NCI-H2227 treated with DMSO at 0.1 percent for 48 hours (cell line): ENCODE measurements at regions not wholly inside any gene's neighbourhood (a gene's known extent, or its start where the extent isn't known, plus 50 kb on each side); places are given as distances from the start of the nearest gene placed in this dataset.
A peak's percentile ranks its signal among the peaks of the same experiment; 100 is the strongest.

Experiments
- DNase-seq: peaks from one replicate; lab custom pipeline; 2025; lab: John Stamatoyannopoulos, UW

DNA sequence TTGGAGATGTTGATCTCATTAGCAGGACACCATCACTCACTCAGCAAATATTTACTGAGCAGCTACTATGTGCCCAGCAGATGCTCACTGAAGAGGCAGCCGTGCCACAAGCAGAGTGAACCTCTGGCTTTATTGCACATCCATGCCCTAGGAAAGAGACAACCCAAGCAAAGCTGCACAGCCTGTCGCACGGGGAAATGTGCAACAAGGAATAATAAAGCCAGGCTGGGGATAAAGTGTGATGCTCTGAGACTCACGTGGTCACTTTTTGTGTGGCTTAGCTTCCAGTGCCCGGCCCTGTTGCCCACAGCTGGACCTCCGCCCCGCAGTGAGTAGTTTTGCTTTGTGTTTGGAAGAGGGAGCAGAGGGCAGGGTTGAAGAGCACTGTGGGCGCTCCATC, 130.4 kb upstream of the CDH4 start:
- no peak for DNase-seq

DNA sequence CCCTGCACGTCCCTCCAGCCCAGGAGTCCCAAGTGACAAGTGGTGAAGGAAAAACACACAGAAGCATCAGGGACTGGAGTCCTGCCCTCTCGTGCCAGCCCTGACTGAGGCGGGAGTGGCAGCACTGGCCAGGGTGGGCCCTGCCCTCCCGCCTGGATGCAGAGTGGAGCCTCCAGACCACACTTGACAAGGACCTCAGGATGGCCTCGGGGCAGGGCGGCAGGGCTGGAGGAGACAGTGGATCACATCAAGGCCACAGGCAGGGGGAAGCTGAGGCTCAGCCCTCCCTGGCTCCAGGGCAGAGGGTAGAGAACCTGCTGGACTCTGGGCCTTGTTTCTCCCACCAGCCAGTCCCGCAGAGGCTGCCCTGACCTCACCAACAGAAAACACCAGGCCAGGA, 128.8 kb upstream of the CDH4 start:
- no peak for DNase-seq

DNA sequence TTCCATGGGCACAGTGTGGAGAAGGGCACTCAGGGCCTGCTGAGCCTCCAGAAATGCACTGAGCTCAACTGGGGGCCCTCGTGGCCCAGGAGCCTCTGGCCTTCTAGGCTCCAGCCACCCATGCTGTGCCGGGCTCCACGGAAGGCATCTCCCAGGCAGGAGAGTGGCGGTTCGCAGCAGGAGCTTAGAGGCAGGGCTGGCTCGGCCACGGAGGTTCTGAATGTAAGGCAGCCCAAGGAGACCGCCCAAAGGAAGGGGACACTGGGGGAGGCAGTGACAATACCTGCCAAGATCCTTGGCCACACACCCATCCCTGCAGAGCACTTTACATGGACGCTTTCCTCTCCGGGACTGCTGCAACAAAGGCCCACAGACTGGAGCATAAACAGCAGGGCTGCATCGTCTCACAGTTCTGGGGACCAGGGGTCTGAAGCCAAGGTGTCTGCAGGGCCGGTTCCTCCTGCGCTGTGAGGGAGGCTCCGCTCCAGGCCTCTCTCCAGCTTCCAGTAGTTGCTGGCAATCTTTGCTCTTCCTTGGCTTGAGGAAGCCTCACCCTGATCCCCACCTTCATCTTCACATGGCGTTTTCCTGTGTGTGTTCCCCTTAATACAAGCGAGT, 128.2 kb upstream of the CDH4 start:
- DNase-seq = no peak

DNA sequence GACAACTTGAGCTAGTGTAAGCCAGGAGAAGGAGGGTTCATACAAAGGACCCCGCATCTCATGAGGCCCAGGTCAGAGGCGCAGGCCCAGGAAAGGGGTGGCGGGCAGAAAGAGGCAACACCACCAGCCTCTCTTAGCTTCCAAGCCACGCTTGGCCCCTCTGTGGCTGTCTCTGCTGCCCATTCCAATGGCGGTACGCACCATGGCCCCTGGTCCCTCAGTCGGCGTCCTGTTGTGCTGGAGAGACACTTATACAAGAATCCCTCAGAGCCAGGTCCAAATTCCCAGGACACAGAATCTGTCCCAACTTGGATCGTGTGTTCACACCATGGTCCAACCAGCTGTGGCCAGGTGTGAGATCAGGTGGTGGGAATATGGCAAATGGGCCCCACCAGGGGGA, 127.0 kb upstream of the CDH4 start:
- no peak for DNase-seq

DNA sequence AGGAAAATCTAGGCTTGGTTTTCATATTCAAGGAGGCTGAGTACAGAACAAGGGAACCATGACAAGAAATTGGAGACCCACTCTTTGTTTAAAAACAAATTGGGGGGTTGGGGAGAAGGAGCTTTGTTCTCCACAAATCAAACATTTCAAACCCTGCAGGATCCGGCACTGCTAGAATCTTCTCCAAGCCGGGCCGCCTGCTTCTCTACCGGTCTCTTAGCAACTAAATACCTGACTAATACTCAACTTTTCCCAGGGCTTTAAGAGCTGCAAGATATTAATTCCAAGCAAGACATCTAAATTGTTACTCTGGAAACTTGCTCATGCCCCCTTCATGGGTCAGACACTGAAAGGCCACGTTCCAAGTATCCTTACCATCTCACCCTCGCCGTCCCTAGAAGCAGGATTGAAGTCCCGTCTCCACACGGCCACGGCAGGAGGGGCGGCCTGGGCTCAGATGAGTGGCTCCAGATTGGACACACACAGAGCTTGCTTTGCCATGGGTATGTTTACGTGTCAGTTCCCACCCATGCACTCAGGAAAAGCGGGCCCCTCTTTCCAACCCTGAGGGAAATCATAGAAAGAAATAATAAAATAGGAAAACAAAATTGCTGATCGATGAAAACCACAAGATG, 126.4 kb upstream of the CDH4 start:
- no peak for DNase-seq

DNA sequence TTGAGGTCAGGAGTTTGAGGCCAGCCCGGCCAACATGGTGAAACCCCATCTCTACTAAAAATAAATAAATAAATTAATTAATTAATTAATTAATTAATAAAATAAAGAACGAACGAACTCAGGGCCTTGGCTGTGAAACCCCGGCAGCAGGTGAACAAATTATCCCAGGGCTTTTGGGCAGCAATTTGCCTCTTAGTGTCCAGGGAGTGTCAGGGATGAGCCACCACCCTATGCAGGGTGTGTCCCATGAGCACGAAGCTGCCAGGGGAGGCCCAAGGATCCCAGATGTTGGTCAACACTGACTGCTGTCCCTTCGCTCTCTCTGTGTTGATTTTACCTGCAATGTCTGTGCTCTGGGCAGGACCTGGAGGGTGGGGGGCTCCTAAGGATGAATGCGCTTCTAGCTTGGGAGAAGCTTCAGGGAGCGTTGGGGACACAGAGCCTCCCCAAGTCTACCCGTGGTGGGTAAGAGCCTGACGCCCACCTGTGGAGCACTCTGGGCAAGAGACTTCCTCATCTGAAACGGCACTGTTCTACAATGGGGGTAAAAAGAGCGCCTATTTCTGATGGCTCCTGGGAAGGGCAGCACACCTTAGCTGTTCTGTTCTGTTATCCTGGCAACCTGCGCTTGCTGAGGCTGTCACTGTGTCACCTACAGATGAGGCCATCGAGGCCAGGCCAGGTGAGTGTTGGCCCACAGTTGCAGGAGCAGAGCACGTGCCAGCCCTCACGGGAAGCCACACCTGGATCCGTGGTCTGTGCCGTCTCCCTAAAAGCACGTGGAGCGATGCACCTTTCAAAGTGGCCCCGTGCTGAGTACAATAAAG, 125.5 kb upstream of the CDH4 start:
- no peak for DNase-seq

DNA sequence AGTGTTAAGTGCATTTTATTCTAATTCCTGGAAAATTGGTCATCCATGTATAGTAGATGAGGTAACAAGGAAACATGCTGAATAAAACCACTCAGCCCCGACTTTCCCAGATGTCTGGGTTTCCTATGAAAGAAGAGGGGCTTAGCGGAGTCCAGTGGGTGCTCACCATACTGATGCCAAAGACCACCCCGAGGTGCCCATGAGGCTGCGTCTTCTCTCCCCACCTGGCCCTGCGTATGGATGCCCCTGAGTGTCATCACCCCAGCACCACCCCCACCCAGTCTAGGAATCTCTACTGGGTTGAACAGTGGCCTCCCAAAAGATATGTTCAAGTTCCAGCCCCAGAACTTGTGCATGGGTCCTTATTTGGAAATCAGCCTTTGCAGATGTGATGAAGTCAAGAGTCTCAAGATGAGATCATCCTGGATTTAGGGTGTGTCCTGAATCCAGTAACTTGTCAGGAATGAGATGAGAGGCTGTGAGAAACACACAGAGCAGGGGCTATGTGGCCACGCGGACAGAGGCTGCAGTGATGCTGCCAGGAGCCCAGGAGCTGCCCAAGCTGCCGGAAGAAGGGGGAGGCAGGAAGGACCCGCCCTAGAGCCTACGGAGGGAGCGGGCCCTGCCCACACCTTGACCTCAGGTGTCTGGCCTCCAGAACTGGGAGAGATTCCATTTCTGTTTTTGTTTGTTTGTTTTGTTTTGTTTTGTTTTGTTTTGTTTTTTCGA, 124.6 kb upstream of the CDH4 start:
- DNase-seq = no peak

DNA sequence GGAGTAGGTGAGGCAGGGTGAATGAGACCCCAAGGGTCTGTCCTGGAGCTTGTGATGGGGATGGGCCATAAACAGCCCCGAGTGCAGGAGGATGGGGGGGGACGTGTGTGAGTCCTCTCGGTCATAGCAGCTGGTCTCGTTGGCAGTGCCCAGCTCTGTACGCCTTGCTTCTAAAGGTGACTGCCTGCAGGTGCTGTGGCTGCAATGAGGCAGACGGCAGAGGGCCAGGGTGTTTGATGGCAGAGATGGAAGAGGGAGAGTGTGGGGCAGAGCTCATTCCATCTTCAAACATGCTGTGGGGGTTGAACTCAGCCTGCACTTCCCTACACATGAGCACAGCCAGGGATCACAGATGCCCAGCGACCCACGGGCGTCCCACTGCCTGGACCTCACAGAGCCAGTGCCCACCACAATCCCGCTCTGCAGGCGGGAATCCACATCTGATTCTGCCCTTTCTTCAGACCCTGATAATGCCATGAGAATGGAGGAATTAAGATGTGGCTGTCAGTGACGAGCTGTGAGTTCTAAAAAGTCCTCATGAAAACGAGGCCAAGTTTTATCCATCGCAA, 123.3 kb upstream of the CDH4 start:
- DNase-seq = no peak

DNA sequence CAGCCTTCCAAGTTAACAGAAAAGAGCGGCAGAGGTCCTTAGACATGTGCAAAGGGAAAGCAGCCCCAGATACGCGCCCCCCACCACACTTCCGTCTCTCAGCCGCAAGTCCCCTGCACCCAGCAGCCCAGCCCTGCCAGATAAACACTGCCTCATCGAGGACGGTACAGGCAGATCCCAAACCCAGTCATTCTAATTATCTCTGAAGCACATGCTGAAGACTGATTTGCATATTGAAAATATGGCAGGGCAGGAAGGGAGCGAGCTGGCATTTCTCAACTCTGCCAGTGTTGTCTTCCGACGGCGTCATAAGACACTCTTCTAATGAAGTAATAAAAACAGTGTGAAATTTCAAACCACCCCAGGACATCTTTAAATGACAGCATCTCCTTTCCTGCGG, 122.8 kb upstream of the CDH4 start:
- no peak for DNase-seq

DNA sequence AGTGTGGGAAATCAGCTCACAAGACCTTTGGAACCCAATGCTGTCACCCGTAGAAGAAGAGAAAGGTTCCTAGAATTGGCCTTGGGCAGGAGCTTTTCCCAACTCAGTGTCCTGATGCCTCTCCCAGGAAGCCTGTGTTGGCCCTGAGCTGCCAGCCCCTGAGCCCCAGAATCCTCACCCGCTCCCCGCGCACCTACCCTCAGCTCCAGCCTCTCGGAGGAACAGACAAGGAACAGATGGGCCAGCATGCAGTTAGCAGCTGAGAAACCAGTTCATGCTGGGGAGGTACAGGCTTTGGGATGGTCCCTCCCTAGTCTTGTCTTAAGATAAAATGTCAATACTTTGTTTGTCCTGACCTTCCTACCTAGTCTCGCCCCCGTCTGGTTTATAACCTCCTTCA, 121.9 kb upstream of the CDH4 start:
- no peak for DNase-seq

DNA sequence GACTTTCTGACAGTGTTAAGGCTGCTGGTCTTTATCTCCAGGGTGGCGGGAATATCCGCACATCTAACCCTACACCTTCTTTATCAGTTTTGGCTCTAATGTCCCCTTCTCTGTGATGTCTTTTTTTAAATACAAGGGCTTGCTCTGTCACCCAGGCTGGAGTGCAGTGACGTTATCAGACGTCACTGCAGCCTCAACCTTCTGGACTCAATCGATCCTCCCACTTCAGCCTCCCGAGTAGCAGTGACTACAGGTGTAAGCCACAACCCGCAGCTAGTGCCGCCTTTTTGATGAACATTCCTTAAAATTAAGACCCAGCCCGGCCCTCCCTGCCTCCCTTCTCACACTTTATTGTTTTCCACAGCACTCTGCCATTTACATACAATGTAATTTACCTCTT, 120.1 kb upstream of the CDH4 start:
- DNase-seq = no peak

DNA sequence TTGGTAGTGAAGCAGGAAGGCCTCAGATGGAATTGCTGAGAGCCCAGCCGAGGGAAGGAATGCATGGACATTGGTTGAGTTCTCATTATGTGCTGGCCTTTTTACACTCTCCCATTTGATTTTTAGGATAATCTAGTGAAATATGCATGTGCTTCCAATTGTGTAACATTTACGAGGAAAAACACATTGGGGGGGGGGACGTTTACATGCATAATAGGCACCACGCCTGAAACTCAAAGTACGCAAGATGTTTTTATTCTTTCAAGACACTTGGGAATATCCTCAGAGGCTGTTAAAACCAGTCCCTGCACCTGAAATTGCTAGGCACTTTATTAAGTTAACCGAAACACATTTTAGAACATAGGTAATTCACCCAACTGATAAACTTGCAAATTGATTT, 118.5 kb upstream of the CDH4 start:
- no peak for DNase-seq

DNA sequence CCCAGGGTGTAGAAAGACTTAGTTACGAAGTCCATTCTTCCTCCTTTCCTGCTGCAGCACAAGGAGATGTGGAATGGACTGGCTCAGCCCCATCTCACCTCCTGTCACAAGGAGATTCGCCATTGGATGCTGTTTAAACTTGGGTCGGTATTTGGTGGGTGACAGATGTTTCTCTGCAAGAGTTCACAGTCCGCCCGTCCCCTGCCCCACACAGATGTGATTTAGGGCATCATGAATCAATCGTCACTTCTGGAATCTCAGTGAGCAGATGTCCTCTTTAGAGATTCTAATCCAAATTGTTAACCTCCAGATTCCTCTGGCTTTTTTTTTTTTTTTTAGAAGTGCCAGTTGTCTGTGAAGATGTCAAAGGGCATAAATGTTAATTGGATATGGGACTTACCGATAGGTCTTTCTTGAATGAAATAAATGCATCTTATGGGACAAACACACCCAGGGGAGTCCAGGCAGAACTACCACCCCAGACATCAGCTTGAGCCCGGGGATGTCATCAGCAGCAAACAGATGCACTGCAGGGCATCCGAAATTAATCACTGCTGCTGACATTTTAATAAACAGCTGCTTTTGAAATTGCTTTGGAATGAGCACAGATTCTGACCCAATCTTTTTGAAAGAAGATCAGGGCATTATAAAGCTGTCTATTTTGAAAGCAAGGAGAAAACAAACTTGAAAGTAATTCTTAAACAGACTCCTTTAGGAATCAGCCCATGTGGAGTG, 117.6 kb upstream of the CDH4 start:
- peak; percentile 4 for DNase-seq

DNA sequence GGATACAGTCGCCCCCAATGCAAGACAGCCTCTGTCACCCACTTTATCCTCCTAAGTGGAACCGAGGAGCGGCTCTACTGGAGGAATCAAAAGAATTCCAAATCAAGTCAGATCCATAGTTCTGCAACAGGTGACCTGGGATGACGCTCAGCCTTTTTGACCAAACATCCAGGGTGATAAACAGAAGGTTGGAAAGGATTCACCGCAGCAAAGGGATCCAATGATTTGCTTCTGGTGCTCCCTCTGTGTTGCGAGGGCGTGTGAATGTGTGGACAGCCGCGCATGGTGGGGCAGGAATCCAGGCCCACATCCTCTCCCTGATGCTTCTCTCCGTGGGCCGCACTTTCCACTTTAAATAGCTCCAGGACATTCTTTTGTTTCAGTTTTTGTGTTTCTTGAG, 116.8 kb upstream of the CDH4 start:
- no peak for DNase-seq

DNA sequence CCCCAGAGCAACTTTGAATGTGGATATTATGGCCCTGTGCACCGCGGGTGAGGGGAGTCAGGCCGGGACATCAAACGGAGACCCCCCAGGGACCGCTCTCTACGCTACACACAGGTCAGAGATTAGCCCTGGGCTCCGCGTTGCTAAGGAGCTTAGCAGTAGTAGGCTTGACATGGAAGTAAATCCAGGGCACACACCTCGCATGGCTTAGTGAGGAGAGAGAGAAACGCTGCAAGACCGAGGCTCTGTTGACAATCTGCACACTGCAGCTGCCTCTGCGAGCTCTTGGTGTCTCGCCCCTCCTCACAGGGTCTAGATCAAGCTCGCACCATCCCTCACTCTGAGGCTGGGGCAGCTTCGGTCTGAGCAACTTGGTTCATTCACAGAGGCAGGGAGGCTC, 116.1 kb upstream of the CDH4 start:
- DNase-seq = no peak

DNA sequence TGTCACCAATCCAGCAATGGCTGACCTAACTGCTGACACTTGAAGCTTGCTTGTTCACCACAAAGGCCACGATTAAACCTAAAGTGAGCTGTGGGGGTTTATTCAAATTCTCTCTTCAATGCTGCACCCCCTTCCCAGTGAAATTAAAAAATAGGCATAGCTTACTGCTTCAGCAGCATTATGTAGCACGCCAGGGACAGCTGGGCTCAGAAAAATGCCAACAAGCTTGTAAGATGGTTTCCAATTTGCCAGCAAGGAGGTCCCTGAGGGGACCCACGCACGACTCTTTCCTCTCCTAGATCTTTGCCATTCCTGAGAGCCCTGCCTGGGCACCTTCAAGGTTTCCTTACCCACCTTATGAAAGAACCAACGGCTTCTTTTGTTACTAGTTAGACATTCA, 113.5 kb upstream of the CDH4 start:
- no peak for DNase-seq

DNA sequence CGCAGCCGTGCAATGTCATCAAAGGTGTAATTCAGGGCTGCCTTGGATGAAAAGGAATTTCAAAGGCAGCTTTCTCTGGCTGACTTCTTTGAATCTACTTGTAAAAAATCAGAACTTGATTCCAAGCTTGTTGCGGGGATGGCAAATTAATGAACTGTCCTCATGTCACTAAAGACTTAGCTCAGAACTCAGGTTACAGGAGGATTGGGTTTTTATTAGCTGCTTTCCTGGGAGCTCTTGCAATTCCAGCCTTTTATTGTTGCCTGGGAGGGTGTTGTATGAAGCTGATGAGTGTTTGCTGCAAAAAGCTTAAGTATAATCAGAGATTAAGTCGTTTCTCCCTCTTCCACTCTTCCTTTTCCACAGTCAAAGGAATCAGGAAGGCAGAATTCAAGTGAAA, 113.0 kb upstream of the CDH4 start:
- DNase-seq = no peak

DNA sequence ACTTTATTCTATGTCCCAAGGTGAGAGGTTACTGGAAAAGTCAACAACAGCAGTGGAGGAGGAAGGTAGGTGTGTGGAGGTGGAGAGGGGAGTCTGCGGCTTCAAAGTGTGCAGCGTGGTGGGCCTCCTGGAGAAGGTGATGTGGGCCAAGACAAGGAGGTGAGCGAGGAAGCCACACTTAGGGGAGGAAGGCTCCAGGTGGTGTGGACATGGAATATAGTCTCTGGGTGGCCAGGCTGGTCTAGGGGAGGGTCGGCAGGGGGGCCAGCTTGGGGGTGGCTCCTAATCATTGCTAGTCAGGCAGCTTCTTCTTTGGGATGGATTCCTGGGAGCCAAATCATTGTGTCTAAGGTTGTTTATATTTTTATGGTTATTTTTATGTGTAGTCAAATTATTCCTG, 111.5 kb upstream of the CDH4 start:
- DNase-seq = no peak

DNA sequence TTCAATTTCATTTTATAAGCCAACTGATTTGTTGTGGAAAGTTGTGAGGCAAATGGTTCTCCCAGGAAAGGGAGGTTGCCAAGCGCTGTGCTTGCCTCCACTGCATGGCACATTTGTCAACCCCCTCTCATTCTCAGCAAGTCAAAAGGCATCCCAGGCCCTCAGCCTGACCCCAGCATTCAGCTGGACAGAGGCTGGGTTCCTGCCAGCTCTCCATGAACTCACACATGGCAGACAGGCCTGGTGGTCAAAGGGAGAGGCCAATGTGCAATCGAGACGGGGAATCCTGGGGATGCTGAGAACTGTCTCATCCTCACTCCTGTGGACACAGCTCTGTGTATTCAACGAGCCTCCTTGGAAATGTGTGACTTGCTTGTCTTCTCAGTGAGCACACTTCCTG, 106.0 kb upstream of the CDH4 start:
- no peak for DNase-seq

DNA sequence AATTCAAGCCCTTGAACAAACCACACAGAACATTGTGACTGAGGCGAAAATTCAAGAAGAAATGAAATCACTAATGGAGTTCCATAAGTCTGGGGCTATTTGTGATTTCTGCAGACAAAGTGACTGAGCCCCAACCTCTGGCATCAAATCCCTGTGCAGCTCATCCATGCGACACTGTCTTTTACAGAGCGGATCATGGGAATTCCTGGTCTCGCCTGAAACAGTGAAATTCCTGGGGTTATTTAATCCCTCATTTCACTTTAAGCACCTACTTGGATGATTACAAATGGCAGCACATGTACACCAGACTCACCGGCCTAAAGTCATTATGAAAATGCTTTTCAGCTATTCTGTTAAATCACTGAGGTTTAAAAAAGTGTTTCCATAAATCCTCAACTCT, 102.4 kb upstream of the CDH4 start:
- no peak for DNase-seq

DNA sequence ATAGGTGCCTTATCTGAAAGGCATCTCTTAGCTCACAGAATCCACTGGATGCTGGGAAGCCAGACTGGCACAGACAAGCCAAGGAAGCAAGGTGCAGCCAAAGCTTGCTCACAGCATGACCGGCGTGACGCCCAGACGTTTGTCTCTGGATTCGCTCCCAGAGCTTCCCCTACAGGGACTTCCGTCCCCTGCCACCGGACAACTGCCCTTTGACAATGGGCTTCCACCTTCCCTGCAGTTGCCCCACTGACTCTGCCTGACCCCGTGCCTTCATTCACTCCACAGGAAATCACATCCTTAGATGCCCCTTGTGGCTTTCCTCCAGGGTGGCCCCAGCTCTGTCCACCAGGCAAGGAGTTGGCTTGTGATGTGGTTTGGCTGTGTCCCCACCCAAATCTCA, 94.8 kb upstream of the CDH4 start:
- DNase-seq = no peak
